Cardiac muscle cell (in vitro differentiated cells and primary cell): ENCODE measurements at regions not wholly inside any gene's neighbourhood (a gene's known extent, or its start where the extent isn't known, plus 50 kb on each side); places are given as distances from the start of the nearest gene placed in this dataset.

ENCODE experiments used
- DNase-seq, 2 donors: peaks; one replicate each; pipeline versions ENCODE4 v3.0.0 to v3.0.0-alpha.2; 2010 to 2017; ENCODE audit warnings: low read depth in 1 of 2, low spot score in 1 of 2
- H3K27ac ChIP-seq: fragments of 200-600 bp; sonication (generic); 2 replicates; pipeline ENCODE4 v1.5.1; 2016
- H3K27me3 ChIP-seq: fragments of 200-600 bp; sonication (generic); 2 replicates; pipeline ENCODE4 v1.6.0; 2016; ENCODE audit warnings: control low read depth
- H3K36me3 ChIP-seq: fragments of 200-600 bp; sonication (generic); 2 replicates; pipeline ENCODE4 v1.5.1; 2016; ENCODE audit warnings: control low read depth
- H3K4me1 ChIP-seq: fragments of 200-600 bp; sonication (generic); 2 replicates; pipeline ENCODE4 v1.8.1; 2017; ENCODE audit warnings: low read depth, mild to moderate bottlenecking, mixed run types
- H3K4me3 ChIP-seq: fragments of 200-600 bp; sonication (generic); 2 replicates; pipeline ENCODE4 v1.5.1; 2016; ENCODE audit warnings: mild to moderate bottlenecking
- H3K9me3 ChIP-seq: fragments of 200-600 bp; sonication (generic); 2 replicates; pipeline ENCODE4 v1.5.1; 2017; ENCODE audit warnings: low read depth, mild to moderate bottlenecking, control low read depth
- TF ChIP-seq, protein P1 (sequence below): IDR thresholded peaks from 2 replicates; pipeline ENCODE4 v1.5.1; 2012; ENCODE audit warnings: low read depth, mild to moderate bottlenecking, low read length

DNA sequence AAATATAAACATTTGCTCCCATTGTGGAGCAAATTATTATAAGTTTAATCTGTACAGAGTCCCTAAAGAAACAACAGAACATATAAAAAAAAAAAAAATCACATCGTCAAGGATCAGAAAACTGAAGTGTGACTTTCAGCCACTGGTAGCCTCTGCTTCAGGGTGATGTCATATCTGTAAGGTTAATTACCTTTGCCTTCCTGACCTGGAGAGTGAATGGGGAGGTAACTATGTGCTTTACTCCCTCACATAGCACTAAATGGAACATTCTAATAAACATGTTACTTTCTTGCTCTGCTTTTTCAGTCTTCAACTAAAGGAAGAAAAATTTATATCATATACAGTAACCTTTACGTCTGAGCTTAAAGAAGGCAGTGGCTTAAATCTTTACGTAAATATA, 70.3 kb upstream of the TRPM3 start:
- H3K4me3 ChIP-seq = no peak overlapping the region
- DNase-seq = no peak
- H3K27me3 ChIP-seq = no peaks in the 10 kb centered on the region
- no peak overlapping the region for H3K27ac ChIP-seq
- H3K9me3 ChIP-seq = no peaks in the 10 kb centered on the region
- TF ChIP-seq, protein P1, sequence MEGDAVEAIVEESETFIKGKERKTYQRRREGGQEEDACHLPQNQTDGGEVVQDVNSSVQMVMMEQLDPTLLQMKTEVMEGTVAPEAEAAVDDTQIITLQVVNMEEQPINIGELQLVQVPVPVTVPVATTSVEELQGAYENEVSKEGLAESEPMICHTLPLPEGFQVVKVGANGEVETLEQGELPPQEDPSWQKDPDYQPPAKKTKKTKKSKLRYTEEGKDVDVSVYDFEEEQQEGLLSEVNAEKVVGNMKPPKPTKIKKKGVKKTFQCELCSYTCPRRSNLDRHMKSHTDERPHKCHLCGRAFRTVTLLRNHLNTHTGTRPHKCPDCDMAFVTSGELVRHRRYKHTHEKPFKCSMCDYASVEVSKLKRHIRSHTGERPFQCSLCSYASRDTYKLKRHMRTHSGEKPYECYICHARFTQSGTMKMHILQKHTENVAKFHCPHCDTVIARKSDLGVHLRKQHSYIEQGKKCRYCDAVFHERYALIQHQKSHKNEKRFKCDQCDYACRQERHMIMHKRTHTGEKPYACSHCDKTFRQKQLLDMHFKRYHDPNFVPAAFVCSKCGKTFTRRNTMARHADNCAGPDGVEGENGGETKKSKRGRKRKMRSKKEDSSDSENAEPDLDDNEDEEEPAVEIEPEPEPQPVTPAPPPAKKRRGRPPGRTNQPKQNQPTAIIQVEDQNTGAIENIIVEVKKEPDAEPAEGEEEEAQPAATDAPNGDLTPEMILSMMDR = no peak
- no peaks in the 10 kb centered on the region for H3K4me1 ChIP-seq
- H3K36me3 ChIP-seq = no peaks in the 10 kb centered on the region

DNA sequence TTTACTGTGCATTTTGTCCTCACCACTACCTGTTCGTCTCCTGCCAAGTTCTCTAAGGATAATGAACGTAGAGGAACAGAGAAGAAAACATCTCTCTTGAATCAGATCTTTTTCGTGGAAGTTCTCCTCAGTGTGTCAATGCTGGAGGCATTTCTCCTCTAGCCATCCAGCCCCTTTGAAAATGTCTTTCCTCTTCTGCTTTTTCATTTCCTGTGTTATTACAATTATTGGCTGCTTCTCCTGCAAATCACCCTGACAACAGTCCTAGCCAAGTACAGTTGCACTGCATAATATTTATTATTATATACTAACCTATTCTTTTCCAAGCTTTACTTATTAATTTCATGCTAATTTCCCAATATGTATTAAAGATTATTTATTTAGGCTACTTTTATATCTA, 61.8 kb upstream of the TRPM3 start:
- H3K36me3 ChIP-seq = no peaks in the 10 kb centered on the region
- H3K9me3 ChIP-seq = no peaks in the 10 kb centered on the region
- TF ChIP-seq, protein P1 = no peak
- no peak overlapping the region for H3K27ac ChIP-seq
- no peak overlapping the region for H3K4me3 ChIP-seq
- DNase-seq = no peak
- H3K27me3 ChIP-seq = no peaks in the 10 kb centered on the region
- peaks cover 8% of the 10 kb centered on the region for H3K4me1 ChIP-seq

DNA sequence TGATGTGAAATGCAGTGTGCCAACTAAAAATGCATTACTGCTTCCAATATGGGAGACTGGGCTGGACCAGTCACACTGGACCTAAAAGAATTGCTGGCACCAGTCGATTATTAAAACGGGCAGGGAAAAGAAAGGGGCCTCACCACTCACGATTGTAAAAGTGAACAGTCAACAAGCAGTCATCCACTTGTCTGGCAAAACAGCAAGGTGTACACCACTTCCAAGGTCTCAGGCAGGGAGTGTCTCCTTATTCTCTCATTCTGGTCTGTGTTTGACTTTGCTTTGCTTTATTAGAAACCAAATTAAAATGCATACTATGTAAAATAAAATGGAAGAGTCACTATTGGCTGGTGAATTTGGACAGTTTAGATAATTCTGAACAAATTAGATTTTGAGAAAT, 57.8 kb upstream of the TRPM3 start:
- peaks cover 8% of the 10 kb centered on the region for H3K4me1 ChIP-seq
- H3K36me3 ChIP-seq = no peaks in the 10 kb centered on the region
- H3K4me3 ChIP-seq = no peak overlapping the region
- no peaks in the 10 kb centered on the region for H3K9me3 ChIP-seq
- DNase-seq = no peak
- TF ChIP-seq, protein P1 = no peak
- H3K27ac ChIP-seq = no peak overlapping the region
- no peaks in the 10 kb centered on the region for H3K27me3 ChIP-seq

GRCh38 chr9:71177901-71178300, 56.5 kb upstream of the TRPM3 start:
- no peak for DNase-seq
- Histone ChIP-seq H3K4me1 (peaks cover 8% of the 10 kb centered on the region), H3K27ac (no peak overlapping the region), H3K4me3 (no peak overlapping the region), H3K36me3 (no peaks in the 10 kb centered on the region), H3K27me3 (no peaks in the 10 kb centered on the region), H3K9me3 (no peaks in the 10 kb centered on the region)
- TF ChIP-seq, protein P1 = no peak

DNA sequence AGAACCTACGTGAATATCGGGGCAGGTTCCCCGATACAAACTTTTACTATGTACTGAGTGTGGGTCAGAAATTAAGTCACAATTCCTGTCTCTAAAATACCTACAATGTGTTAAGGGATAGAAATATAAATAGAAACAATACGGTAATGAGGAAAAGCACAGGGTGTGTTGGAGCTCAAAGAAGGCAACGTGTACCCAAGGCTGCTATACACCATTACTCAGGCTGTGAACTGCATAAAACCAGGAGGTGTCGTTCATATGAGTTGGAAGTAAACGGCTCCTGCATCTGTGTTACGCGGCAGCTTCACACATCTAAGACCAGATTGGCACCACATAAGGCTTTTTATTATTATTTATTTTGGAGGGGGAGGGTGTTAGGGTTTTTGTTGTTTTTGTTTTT, 50.1 kb upstream of the TRPM3 start:
- Histone ChIP-seq H3K9me3 (no peaks in the 10 kb centered on the region), H3K27ac (no peak overlapping the region), H3K36me3 (no peaks in the 10 kb centered on the region), H3K27me3 (no peaks in the 10 kb centered on the region), H3K4me1 (no peaks in the 10 kb centered on the region), H3K4me3 (no peak overlapping the region)
- no peak for DNase-seq
- TF ChIP-seq, protein P1 = no peak
